ENCODE measurements at regions not wholly inside any gene's neighbourhood (a gene's known extent, or its start where the extent isn't known, plus 50 kb on each side); places are given as distances from the start of the nearest gene placed in this dataset.

DNA sequence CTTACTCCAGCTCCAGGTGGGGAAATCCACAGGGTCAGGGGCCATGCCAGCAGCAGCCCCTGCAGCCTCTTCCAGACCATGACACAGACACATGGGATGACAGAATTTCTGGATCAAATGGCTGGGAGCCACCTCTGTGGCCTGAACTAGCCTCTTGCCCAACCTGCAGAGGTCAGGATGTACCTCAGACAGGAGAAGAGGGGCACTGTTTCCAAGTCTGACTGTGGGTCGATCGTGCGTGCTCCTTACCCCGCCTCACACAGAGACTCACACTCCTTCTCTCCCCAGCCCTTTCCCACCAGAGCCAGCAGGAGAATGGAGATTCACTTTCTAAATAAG is 131.9 kb downstream of the FAM43A start:
- TF ChIP-seq, protein P1, sequence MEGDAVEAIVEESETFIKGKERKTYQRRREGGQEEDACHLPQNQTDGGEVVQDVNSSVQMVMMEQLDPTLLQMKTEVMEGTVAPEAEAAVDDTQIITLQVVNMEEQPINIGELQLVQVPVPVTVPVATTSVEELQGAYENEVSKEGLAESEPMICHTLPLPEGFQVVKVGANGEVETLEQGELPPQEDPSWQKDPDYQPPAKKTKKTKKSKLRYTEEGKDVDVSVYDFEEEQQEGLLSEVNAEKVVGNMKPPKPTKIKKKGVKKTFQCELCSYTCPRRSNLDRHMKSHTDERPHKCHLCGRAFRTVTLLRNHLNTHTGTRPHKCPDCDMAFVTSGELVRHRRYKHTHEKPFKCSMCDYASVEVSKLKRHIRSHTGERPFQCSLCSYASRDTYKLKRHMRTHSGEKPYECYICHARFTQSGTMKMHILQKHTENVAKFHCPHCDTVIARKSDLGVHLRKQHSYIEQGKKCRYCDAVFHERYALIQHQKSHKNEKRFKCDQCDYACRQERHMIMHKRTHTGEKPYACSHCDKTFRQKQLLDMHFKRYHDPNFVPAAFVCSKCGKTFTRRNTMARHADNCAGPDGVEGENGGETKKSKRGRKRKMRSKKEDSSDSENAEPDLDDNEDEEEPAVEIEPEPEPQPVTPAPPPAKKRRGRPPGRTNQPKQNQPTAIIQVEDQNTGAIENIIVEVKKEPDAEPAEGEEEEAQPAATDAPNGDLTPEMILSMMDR (conservative IDR thresholded peaks at IDR 0.05; ENCODE audit: low read length) = no peak
- no peak for TF ChIP-seq EZH2phosphoT487 (IDR thresholded peaks at IDR 0.05; ENCODE audit: borderline replicate concordance)

All from Loucy (cell line).